Activated naive CD8-positive, alpha-beta T cell treated with anti-CD3 and anti-CD28 coated beads, Interleukin-2, amount 50 U/mL, for 24 hours (primary cell): ENCODE measurements at regions not wholly inside any gene's neighbourhood (a gene's known extent, or its start where the extent isn't known, plus 50 kb on each side); places are given as distances from the start of the nearest gene placed in this dataset.
A peak's percentile ranks its signal among the peaks of the same experiment; 100 is the strongest.

Experiments
- ATAC-seq: fragments of 150-1000 bp; cut with Tn5 transposase; one replicate; pipeline ENCODE4 v1.10.0; 2021
- DNase-seq: peaks from one replicate; pipeline ENCODE4 v3.0.0; 2021
- H3K27ac Mint-ChIP-seq: one replicate; pipeline ENCODE4 v1.8.0; 2021; ENCODE audit warnings: mild to moderate bottlenecking, mixed read lengths
- H3K27me3 Mint-ChIP-seq: one replicate; pipeline ENCODE4 v1.8.0; 2021; ENCODE audit warnings: mixed read lengths
- H3K36me3 Mint-ChIP-seq: one replicate; pipeline ENCODE4 v1.8.0; 2021; ENCODE audit warnings: low read depth, mixed read lengths
- H3K4me1 Mint-ChIP-seq: one replicate; pipeline ENCODE4 v1.8.0; 2021; ENCODE audit warnings: mixed read lengths
- H3K4me3 Mint-ChIP-seq: one replicate; pipeline ENCODE4 v1.8.0; 2021; ENCODE audit warnings: mild to moderate bottlenecking, moderate library complexity, mixed read lengths
- H3K9me3 Mint-ChIP-seq: one replicate; pipeline ENCODE4 v1.8.0; 2021; ENCODE audit warnings: mixed read lengths

DNA sequence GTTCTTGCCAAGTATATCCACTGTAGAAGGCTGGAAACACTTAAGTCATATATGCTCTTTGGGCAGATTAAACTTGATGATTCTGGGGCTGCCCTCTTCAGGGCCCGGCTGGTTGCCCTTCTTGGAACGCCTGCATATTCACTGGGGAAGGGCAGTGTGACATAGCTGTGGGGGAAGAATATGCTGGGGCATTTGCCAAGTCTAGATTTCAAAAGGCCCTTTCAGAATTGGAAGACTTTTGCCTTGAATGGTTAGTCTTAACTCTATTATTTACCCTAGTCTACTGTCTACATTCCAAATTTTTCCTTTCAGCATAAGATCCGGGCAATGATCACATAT, 161.2 kb upstream of the PITX1 start:
- H3K27ac Mint-ChIP-seq, result no peak overlapping the region
- DNase-seq (no peak), ATAC-seq (no peak)
- no peaks in the 10 kb centered on the region for H3K9me3 Mint-ChIP-seq
- peaks cover 32% of the 10 kb centered on the region for H3K27me3 Mint-ChIP-seq
- peaks cover 1% of the 10 kb centered on the region for H3K4me1 Mint-ChIP-seq
- no peak overlapping the region for H3K4me3 Mint-ChIP-seq
- H3K36me3 Mint-ChIP-seq, result no peaks in the 10 kb centered on the region

DNA sequence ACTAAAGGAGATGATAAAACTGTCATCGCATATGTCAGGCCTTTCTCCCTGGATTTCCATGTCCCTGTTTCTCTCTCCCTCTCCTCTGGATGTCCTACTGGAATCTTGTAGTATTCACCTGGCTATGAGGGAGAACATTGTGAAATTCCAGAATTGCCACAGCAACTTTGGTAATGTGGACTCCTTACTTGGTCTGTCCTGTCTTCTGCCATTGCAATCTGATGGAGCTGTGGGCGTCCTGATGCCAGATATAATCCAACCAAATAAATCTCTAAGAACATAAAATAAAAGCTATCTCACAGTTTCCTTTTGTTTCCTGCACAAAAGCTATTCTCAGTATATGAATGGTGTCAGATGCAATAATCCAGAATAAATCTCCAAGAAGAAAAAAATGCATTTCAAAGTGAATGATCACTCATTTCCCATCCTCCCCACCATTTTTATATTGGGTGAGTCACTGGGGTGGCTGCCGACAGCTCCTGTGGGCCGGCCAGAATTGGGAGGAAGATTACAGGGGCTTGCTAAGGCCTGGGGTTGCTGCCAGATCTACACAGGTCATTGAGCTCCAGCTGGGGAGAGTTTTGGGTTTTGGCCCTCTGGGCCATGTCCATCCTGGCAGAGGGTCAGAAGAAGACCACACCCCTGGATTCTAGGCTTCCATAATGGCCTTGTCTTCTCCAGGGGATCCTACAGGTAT, 160.7 kb upstream of the PITX1 start:
- Mint-ChIP-seq H3K27me3 (peaks cover 32% of the 10 kb centered on the region), H3K27ac (no peak overlapping the region), H3K4me3 (no peak overlapping the region), H3K36me3 (no peaks in the 10 kb centered on the region), H3K9me3 (no peaks in the 10 kb centered on the region), H3K4me1 (peaks cover 1% of the 10 kb centered on the region)
- ATAC-seq (no peak), DNase-seq (no peak)

DNA sequence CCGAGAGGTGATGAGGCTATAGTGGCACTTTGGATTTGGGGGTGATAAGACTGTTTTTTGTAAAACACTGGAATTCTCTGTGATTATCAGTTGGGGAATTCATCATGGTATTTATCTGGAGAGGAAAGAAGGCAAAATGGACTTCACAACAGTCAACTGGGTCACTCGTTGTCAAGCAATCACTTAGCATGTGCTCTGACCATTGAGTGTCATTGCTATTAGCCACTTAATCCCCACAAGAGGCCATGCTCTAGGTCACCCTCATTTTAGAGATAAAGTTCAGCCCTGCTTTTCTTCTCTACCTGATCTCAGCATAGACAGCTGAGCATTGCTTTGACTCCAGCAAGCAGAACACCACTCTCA, 160.1 kb upstream of the PITX1 start:
- DNase-seq (no peak), ATAC-seq (no peak)
- no peak overlapping the region for H3K4me3 Mint-ChIP-seq
- no peaks in the 10 kb centered on the region for H3K36me3 Mint-ChIP-seq
- peaks cover 1% of the 10 kb centered on the region for H3K4me1 Mint-ChIP-seq
- H3K27me3 Mint-ChIP-seq, result peaks cover 33% of the 10 kb centered on the region
- no peaks in the 10 kb centered on the region for H3K9me3 Mint-ChIP-seq
- H3K27ac Mint-ChIP-seq, result no peak overlapping the region

GRCh38 chr5:135193213-135194125, 159.4 kb upstream of the PITX1 start:
- no peak for ATAC-seq
- H3K27ac Mint-ChIP-seq, result no peak overlapping the region
- peaks cover 1% of the 10 kb centered on the region for H3K4me1 Mint-ChIP-seq
- no peak overlapping the region for H3K4me3 Mint-ChIP-seq
- DNase-seq, result no peak
- H3K27me3 Mint-ChIP-seq, result peaks cover 36% of the 10 kb centered on the region
- no peaks in the 10 kb centered on the region for H3K36me3 Mint-ChIP-seq
- no peaks in the 10 kb centered on the region for H3K9me3 Mint-ChIP-seq

DNA sequence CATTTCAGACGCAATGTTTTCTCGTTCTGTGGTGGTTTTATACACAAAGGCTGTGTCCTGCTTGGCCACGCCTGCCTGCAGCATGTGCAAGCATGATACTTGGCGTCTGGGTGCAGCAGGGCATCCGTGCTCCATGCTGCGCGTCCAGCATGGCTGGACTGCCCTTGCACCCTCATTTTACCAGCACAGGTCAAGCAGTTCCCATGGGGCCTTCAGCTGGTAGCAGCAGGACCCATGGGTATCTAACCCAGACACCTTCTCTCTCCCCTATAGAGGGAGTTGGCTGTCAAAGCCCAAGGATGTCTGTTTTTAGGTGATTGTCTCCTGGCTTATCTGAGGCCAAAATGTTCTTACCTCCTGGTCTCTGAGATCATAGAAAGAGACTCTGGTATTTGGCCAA, 158.3 kb upstream of the PITX1 start:
- Mint-ChIP-seq H3K36me3 (no peaks in the 10 kb centered on the region), H3K27ac (no peak overlapping the region), H3K4me1 (peaks cover 1% of the 10 kb centered on the region), H3K4me3 (no peak overlapping the region), H3K9me3 (no peaks in the 10 kb centered on the region), H3K27me3 (peaks cover 32% of the 10 kb centered on the region)
- ATAC-seq (no peak), DNase-seq (no peak)

DNA sequence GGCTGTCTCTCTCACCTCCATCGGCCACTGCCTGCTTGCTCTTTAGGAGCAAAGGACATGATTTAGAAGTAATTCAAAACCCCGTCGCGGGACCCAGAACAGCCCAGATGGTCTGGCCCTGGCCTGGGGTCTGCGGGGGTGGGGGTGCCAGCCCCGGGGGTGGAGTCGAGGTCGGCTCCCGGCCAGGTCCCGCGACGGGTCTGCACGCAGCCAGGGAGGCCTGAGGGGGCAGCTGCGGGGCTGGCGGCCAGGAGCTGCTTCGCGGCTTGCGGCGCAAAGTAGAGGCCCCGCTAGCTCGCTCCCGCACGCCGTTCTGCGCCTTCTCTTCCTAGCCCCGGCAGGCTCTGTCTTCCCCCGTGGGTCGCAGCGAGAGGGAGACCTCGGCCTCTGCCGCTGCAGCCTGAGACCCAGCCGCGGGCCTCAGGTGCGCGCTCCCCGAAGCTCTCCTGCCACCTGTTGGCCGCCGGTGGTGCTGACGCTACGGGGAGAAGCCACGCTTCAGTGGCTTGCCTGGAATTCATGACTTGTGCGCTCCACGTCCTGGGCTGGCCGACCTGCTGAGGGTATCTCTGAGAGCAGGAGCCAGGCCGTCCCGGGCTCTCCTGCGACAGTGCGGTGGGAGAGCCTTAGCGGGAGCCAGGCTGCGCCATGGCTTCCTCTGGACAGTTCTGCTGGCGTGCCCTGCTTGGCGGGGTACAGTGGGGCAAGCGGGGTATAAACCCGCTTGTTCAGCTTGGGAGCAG, 157.2 kb upstream of the PITX1 start:
- H3K4me1 Mint-ChIP-seq, result peaks cover 1% of the 10 kb centered on the region
- no peaks in the 10 kb centered on the region for H3K9me3 Mint-ChIP-seq
- peak; percentile 96 for ATAC-seq
- peak; percentile 78 for DNase-seq
- peak overlapping the region; percentile 49 for H3K4me3 Mint-ChIP-seq
- H3K27me3 Mint-ChIP-seq, result peaks cover 32% of the 10 kb centered on the region
- H3K36me3 Mint-ChIP-seq, result no peaks in the 10 kb centered on the region
- H3K27ac Mint-ChIP-seq, result no peak overlapping the region

DNA sequence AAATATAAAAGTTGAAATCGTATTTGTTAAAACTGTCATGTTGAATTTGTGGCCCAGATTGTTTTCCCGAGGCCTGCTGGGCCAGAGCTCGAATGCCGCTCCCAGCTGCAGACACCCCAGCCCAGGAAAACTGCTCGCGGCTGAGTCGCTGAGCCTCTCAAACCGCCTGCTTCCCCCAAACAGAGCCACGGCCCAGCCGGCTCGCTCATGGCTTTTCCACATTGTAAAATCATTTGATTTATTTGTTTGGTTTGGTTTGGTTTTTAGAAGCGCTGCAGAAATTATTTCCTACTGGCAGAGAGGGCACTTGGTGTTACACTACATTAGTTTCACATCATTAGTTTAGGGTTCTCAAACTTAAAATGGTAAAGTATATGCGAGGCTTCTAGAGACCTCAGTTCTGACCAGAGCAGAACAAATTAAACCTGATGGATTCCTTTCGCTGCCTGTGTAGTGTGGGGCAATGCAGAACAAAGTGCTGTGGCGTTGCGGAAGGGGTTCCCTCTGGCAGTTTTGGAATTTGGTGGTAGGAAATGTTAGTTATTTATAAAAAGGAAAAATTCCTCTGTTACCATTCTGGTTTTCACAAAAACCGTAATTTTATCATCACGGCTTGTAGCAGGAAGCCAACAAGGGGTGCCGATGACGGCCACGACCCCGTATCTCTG, 156.5 kb upstream of the PITX1 start:
- peak overlapping the region; percentile 23 for H3K4me3 Mint-ChIP-seq
- peaks cover 1% of the 10 kb centered on the region for H3K4me1 Mint-ChIP-seq
- no peaks in the 10 kb centered on the region for H3K9me3 Mint-ChIP-seq
- H3K36me3 Mint-ChIP-seq, result no peaks in the 10 kb centered on the region
- ATAC-seq (no peak), DNase-seq (no peak)
- peaks cover 32% of the 10 kb centered on the region for H3K27me3 Mint-ChIP-seq
- no peak overlapping the region for H3K27ac Mint-ChIP-seq

DNA sequence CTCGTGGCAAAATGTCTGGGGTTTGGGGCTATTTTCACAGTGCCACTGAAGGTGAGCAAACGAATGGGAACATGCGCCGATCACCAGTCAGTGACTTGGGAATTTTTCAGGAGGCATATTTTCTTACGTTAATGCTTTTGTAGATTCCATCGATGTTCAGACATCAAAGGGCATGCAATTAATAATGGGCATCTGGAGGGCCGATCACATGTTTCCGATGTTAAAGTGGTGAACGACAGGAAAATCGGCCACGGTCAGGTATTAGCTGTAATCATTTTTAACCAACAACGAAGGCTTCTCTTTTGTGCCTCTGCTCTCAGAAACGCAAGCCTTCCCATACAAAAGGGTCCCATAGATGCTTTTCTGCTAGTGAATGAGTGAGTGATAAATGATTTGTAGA, 155.0 kb upstream of the PITX1 start:
- Mint-ChIP-seq H3K9me3 (no peaks in the 10 kb centered on the region), H3K27me3 (peaks cover 32% of the 10 kb centered on the region), H3K4me3 (no peak overlapping the region), H3K27ac (no peak overlapping the region), H3K4me1 (peaks cover 1% of the 10 kb centered on the region), H3K36me3 (no peaks in the 10 kb centered on the region)
- DNase-seq (no peak), ATAC-seq (no peak)

DNA sequence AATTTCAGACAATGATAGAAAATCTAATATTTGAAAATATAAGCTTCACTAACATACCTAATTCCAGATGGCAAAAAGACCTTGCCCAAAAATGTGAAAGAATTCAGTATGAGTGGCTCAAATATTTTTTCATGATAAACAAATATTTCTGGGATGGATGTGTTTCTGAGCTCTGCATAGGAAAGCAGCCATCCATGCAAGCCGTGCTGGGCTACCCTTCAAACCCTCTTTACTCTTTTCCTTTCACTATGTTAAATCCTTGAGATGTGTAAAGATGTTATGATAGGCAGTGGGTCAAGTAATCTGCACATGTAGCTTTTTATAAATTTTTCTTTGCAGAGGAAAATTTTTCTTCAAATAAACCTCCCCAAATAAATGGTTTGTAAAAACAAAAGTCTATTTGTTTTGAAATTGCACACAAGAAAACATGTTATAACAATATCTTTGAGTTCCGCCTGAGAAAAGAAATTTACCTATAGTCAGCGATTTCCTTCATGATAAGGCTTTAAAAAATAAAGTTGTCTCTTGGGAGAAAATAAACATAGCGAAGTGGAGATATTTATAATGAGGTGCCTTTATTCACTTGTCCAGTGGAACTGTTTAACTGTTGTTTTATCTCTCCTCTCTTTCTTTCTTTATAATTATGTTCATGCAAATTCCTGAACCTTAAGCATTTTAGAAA, 154.3 kb upstream of the PITX1 start:
- Mint-ChIP-seq H3K4me1 (peaks cover 1% of the 10 kb centered on the region), H3K36me3 (no peaks in the 10 kb centered on the region), H3K9me3 (no peaks in the 10 kb centered on the region), H3K27ac (no peak overlapping the region), H3K27me3 (peaks cover 31% of the 10 kb centered on the region), H3K4me3 (no peak overlapping the region)
- ATAC-seq (no peak), DNase-seq (no peak)

- H3K36me3 Mint-ChIP-seq, result no peaks in the 10 kb centered on the region
- H3K4me1 Mint-ChIP-seq, result peaks cover 1% of the 10 kb centered on the region
- no peak for DNase-seq
- no peak overlapping the region for H3K4me3 Mint-ChIP-seq
- H3K27me3 Mint-ChIP-seq, result peaks cover 23% of the 10 kb centered on the region
- no peaks in the 10 kb centered on the region for H3K9me3 Mint-ChIP-seq
- ATAC-seq, result no peak
- no peak overlapping the region for H3K27ac Mint-ChIP-seq
These were observed 152.9 kb upstream of the PITX1 start for GRCh38 chr5:135186662-135187522.

GRCh38 chr5:135185481-135186065, 151.5 kb upstream of the PITX1 start:
- H3K9me3 Mint-ChIP-seq, result no peaks in the 10 kb centered on the region
- peaks cover 17% of the 10 kb centered on the region for H3K27me3 Mint-ChIP-seq
- no peaks in the 10 kb centered on the region for H3K4me1 Mint-ChIP-seq
- H3K36me3 Mint-ChIP-seq, result no peaks in the 10 kb centered on the region
- H3K4me3 Mint-ChIP-seq, result no peak overlapping the region
- DNase-seq, result no peak
- H3K27ac Mint-ChIP-seq, result no peak overlapping the region
- no peak for ATAC-seq

GRCh38 chr5:135184646-135185045, 150.6 kb upstream of the PITX1 start:
- H3K27ac Mint-ChIP-seq, result no peak overlapping the region
- ATAC-seq (no peak), DNase-seq (no peak)
- H3K4me3 Mint-ChIP-seq, result no peak overlapping the region
- no peaks in the 10 kb centered on the region for H3K4me1 Mint-ChIP-seq
- H3K36me3 Mint-ChIP-seq, result no peaks in the 10 kb centered on the region
- H3K27me3 Mint-ChIP-seq, result peaks cover 8% of the 10 kb centered on the region
- no peaks in the 10 kb centered on the region for H3K9me3 Mint-ChIP-seq

DNA sequence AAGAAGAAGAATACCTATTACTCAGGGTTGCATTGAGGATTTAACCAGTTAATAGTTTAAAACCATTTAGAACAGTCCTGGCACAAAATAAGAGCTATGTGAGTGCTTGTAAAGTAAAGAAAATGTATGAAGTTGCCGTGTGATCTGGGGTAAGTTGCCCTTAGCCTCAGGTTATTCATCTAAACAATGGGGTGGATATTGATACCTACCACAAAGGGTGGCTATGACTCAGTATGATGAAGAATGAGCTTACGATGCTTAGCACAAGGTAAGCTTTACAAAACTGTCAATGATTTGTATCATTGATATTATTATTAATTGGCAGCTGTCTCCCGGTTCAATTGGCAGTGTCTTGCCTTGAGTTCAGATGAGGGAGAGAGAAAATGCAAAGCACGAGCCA, 149.4 kb upstream of the PITX1 start:
- Mint-ChIP-seq H3K9me3 (no peaks in the 10 kb centered on the region), H3K27ac (no peak overlapping the region), H3K36me3 (no peaks in the 10 kb centered on the region), H3K27me3 (peaks cover 2% of the 10 kb centered on the region), H3K4me1 (no peaks in the 10 kb centered on the region), H3K4me3 (no peak overlapping the region)
- no peak for DNase-seq
- ATAC-seq, result no peak
